Activated CD8-positive, alpha-beta memory T cell treated with anti-CD3 and anti-CD28 coated beads, Interleukin-2, amount 50 U/mL, for 48 hours (primary cell): ENCODE measurements at regions not wholly inside any gene's neighbourhood (a gene's known extent, or its start where the extent isn't known, plus 50 kb on each side); places are given as distances from the start of the nearest gene placed in this dataset.
"Not testable (repeated sequence)": the region's sequence is repeated elsewhere in the genome, so short reads cannot be mapped to it uniquely, and the experiment has no call there.

Experiments used
- DNase-seq: peaks from one replicate; pipeline ENCODE4 v3.0.0-alpha.2; 2020

- DNase-seq = no peak
These were observed 480.9 kb upstream of the FANCL start for GRCh38 chr2:58721912-58722591.

GRCh38 chr2:58720770-58721697, 479.9 kb upstream of the FANCL start:
- DNase-seq = no peak

GRCh38 chr2:58720033-58720769, 479.1 kb upstream of the FANCL start:
- no peak for DNase-seq

GRCh38 chr2:58715344-58715743, 474.2 kb upstream of the FANCL start:
- no peak for DNase-seq

GRCh38 chr2:58714238-58714637, 473.1 kb upstream of the FANCL start:
- no peak for DNase-seq

- DNase-seq = no peak
These were observed 469.7 kb upstream of the FANCL start for GRCh38 chr2:58710795-58711279.

- DNase-seq = no peak
These were observed 468.7 kb upstream of the FANCL start for GRCh38 chr2:58709687-58710354.

- DNase-seq = no peak
These were observed 468.1 kb upstream of the FANCL start for GRCh38 chr2:58709274-58709673.

- DNase-seq = no peak
These were observed 467.4 kb upstream of the FANCL start for GRCh38 chr2:58708565-58708964.

GRCh38 chr2:58702302-58702885, 461.3 kb upstream of the FANCL start:
- DNase-seq = no peak

GRCh38 chr2:58701688-58702301, 460.7 kb upstream of the FANCL start:
- no peak for DNase-seq

GRCh38 chr2:58700591-58700990, 459.5 kb upstream of the FANCL start:
- DNase-seq = no peak

- DNase-seq = no peak
These were observed 458.3 kb upstream of the FANCL start for GRCh38 chr2:58699411-58699810.

GRCh38 chr2:58698620-58699019, 457.5 kb upstream of the FANCL start:
- DNase-seq = no peak

- DNase-seq = not testable (repeated sequence)
These were observed 453.0 kb upstream of the FANCL start for GRCh38 chr2:58694114-58694513.

GRCh38 chr2:58691041-58691440, 449.9 kb upstream of the FANCL start:
- DNase-seq = not testable (repeated sequence)

- no peak for DNase-seq
These were observed 447.7 kb upstream of the FANCL start for GRCh38 chr2:58688813-58689212.

GRCh38 chr2:58686776-58687175, 445.7 kb upstream of the FANCL start:
- DNase-seq = no peak

- no peak for DNase-seq
These were observed 439.7 kb upstream of the FANCL start for GRCh38 chr2:58680755-58681310.

- DNase-seq = no peak
These were observed 436.6 kb upstream of the FANCL start for GRCh38 chr2:58677748-58678147.

GRCh38 chr2:58671675-58672074, 430.6 kb upstream of the FANCL start:
- no peak for DNase-seq

GRCh38 chr2:58669998-58670397, 428.9 kb upstream of the FANCL start:
- DNase-seq = no peak
